ENCODE measurements at regions not wholly inside any gene's neighbourhood (a gene's known extent, or its start where the extent isn't known, plus 50 kb on each side); places are given as distances from the start of the nearest gene placed in this dataset.

DNA sequence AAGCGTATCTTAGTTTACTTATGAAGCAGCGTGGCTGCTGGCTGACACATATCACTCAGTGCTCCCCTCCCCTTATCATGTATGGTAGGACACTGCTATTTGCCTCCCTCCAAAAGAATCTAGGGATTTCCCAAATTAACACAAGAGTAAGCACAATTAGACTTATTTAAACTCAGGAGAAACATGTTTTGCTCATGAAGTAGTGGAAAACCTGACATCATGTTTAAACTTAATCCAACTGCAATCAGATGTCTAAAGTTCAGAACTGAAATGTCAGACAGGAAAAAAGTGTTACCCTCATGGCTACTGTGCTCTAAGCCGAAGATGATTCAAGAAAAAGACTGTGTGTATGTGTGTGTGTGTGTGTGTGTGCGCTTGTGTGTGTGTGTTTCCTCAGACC lies 324.1 kb upstream of the TNC start:
- H3K27me3 Mint-ChIP-seq, result no peaks in the 10 kb centered on the region
- H3K9me3 Mint-ChIP-seq (ENCODE audit: low read depth), result no peaks in the 10 kb centered on the region
- peaks cover 6% of the 10 kb centered on the region for H3K4me1 Mint-ChIP-seq (ENCODE audit: low read depth)
- no peak for DNase-seq (ENCODE audit: low spot score, unreplicated experiment)
- H3K27ac Mint-ChIP-seq, result no peak overlapping the region
- TF ChIP-seq, protein P1, sequence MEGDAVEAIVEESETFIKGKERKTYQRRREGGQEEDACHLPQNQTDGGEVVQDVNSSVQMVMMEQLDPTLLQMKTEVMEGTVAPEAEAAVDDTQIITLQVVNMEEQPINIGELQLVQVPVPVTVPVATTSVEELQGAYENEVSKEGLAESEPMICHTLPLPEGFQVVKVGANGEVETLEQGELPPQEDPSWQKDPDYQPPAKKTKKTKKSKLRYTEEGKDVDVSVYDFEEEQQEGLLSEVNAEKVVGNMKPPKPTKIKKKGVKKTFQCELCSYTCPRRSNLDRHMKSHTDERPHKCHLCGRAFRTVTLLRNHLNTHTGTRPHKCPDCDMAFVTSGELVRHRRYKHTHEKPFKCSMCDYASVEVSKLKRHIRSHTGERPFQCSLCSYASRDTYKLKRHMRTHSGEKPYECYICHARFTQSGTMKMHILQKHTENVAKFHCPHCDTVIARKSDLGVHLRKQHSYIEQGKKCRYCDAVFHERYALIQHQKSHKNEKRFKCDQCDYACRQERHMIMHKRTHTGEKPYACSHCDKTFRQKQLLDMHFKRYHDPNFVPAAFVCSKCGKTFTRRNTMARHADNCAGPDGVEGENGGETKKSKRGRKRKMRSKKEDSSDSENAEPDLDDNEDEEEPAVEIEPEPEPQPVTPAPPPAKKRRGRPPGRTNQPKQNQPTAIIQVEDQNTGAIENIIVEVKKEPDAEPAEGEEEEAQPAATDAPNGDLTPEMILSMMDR (IDR thresholded peaks at IDR 0.05; ENCODE audit: unreplicated experiment), result no peak
- H3K4me3 Mint-ChIP-seq (ENCODE audit: low read depth), result no peak overlapping the region
- no peaks in the 10 kb centered on the region for H3K36me3 Mint-ChIP-seq (ENCODE audit: insufficient read depth)

DNA sequence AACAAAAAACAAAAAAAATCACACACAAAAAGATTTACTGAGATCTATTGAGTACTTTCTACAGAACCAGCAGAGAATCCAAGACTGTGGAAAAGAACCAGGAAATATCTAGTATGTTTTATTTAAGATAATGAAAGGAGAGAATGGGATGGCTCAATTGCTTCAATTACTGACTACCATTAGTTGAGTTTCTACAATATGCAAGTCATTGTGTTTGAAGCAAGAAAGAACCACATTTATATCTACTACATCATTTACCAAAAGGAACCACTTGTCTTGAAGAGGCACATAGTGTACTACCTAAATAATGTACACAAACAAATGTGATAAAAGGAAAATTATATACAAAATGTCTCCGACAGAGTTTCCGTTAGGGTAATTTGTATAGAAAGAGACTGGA lies 325.9 kb upstream of the TNC start:
- Mint-ChIP-seq H3K27me3 (no peaks in the 10 kb centered on the region), H3K4me1 (ENCODE audit: low read depth) (peaks cover 6% of the 10 kb centered on the region), H3K4me3 (ENCODE audit: low read depth) (no peak overlapping the region), H3K27ac (no peak overlapping the region), H3K9me3 (ENCODE audit: low read depth) (no peaks in the 10 kb centered on the region), H3K36me3 (ENCODE audit: insufficient read depth) (no peaks in the 10 kb centered on the region)
- no peak for DNase-seq (ENCODE audit: low spot score, unreplicated experiment)
- TF ChIP-seq, protein P1 (IDR thresholded peaks at IDR 0.05; ENCODE audit: unreplicated experiment), result no peak

GRCh38 chr9:115444959-115445358 lies 327.0 kb upstream of the TNC start:
- Mint-ChIP-seq H3K27ac (no peak overlapping the region), H3K36me3 (ENCODE audit: insufficient read depth) (no peaks in the 10 kb centered on the region), H3K27me3 (no peaks in the 10 kb centered on the region), H3K4me3 (ENCODE audit: low read depth) (no peak overlapping the region), H3K9me3 (ENCODE audit: low read depth) (no peaks in the 10 kb centered on the region), H3K4me1 (ENCODE audit: low read depth) (peaks cover 6% of the 10 kb centered on the region)
- TF ChIP-seq, protein P1 (IDR thresholded peaks at IDR 0.05; ENCODE audit: unreplicated experiment), result no peak
- no peak for DNase-seq (ENCODE audit: low spot score, unreplicated experiment)

GRCh38 chr9:115445655-115446054 lies 327.7 kb upstream of the TNC start:
- Mint-ChIP-seq H3K9me3 (ENCODE audit: low read depth) (no peaks in the 10 kb centered on the region), H3K4me1 (ENCODE audit: low read depth) (peaks cover 6% of the 10 kb centered on the region), H3K4me3 (ENCODE audit: low read depth) (no peak overlapping the region), H3K36me3 (ENCODE audit: insufficient read depth) (no peaks in the 10 kb centered on the region), H3K27ac (no peak overlapping the region), H3K27me3 (no peaks in the 10 kb centered on the region)
- TF ChIP-seq, protein P1 (IDR thresholded peaks at IDR 0.05; ENCODE audit: unreplicated experiment), result no peak
- no peak for DNase-seq (ENCODE audit: low spot score, unreplicated experiment)

DNA sequence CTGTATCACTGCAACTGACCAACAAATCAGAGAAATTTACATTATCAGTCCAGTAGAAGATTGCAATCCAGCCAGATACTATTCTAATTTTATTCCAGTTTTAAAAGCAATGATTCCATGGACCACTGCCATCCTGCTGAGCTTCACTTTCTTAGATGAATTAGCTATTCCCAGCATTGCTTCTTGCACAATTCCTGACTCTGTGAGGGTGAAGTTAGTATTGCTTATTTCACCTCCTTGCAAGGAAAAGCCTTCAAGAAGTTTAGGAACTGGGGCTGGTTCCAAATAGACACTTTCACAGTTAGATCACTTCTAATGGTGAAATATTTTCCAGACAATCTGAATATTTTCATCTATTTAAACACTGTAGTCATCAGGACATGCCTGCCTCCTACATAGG lies 338.6 kb upstream of the TNC start:
- Mint-ChIP-seq H3K9me3 (ENCODE audit: low read depth) (peaks cover 3% of the 10 kb centered on the region), H3K4me1 (ENCODE audit: low read depth) (no peaks in the 10 kb centered on the region), H3K27me3 (peaks cover 5% of the 10 kb centered on the region), H3K27ac (no peak overlapping the region), H3K36me3 (ENCODE audit: insufficient read depth) (no peaks in the 10 kb centered on the region), H3K4me3 (ENCODE audit: low read depth) (no peak overlapping the region)
- no peak for DNase-seq (ENCODE audit: low spot score, unreplicated experiment)
- TF ChIP-seq, protein P1 (IDR thresholded peaks at IDR 0.05; ENCODE audit: unreplicated experiment), result no peak
